A673 (cell line): ENCODE measurements at regions not wholly inside any gene's neighbourhood (a gene's known extent, or its start where the extent isn't known, plus 50 kb on each side); places are given as distances from the start of the nearest gene placed in this dataset.

Experiments used
- BruUV-seq: library from RNA; stranded (reverse); fragments of 400-500 nt; replicated peaks from 2 replicates; lab custom pipeline; 2021; lab: Mats Ljungman, UMichigan
- CTCF ChIA-PET: fragments of 300-600 bp; sonication (Branson Sonifier 250); formaldehyde crosslinking; loops from one replicate; lab custom pipeline; 2022; ENCODE audit warnings: antibody characterized with exemption; lab: Charles Lee
- POLR2A ChIA-PET: fragments of 300-600 bp; sonication (Branson Sonifier 250); formaldehyde crosslinking; loops from one replicate; lab custom pipeline; 2022; ENCODE audit warnings: antibody characterized with exemption; ENCODE audit not compliant: low non-redundant PET; lab: Charles Lee
- DNase-seq: peaks from one replicate; pipeline ENCODE4 v3.0.0-alpha.2; 2015; ENCODE audit warnings: low spot score
- H3K27ac ChIP-seq: fragments of 200-600 bp; sonication (generic); 2 replicates; pipeline ENCODE4 v1.5.1; 2016; ENCODE audit warnings: mixed run types, low read depth, mild to moderate bottlenecking, mixed read lengths, antibody characterized with exemption, low read length; ENCODE audit not compliant: poor library complexity, severe bottlenecking
- H3K27me3 ChIP-seq: fragments of 200-600 bp; sonication (generic); replicated peaks from 2 replicates; pipeline ENCODE4 v1.6.1; 2017; ENCODE audit warnings: mixed run types, low read depth, mild to moderate bottlenecking, mixed read lengths, antibody characterized with exemption, low read length; ENCODE audit not compliant: insufficient read depth, poor library complexity
- H3K36me3 ChIP-seq: fragments of 200-600 bp; sonication (generic); 2 replicates; pipeline ENCODE4 v1.6.1; 2016; ENCODE audit warnings: mixed run types, mild to moderate bottlenecking, mixed read lengths, antibody characterized with exemption, low read length; ENCODE audit not compliant: insufficient read depth, poor library complexity, severe bottlenecking
- H3K4me1 ChIP-seq: fragments of 200-600 bp; sonication (generic); 2 replicates; pipeline ENCODE4 v1.6.1; 2017; ENCODE audit warnings: mixed run types, mild to moderate bottlenecking, mixed read lengths, antibody characterized with exemption, low read length; ENCODE audit not compliant: insufficient read depth, poor library complexity, severe bottlenecking
- H3K4me3 ChIP-seq: fragments of 200-600 bp; sonication (generic); 2 replicates; pipeline ENCODE4 v1.5.1; 2016; ENCODE audit warnings: low read depth, mixed run types, mild to moderate bottlenecking, mixed read lengths, low read length; ENCODE audit not compliant: poor library complexity, severe bottlenecking
- H3K9me3 ChIP-seq: fragments of 200-600 bp; sonication (generic); 2 replicates; pipeline ENCODE4 v1.6.1; 2016; ENCODE audit warnings: mixed run types, low read depth, mild to moderate bottlenecking, mixed read lengths, antibody characterized with exemption, low read length; ENCODE audit not compliant: poor library complexity, severe bottlenecking
- CTCF ChIP-seq: fragments of 300-800, 200-600 bp; sonication (generic); conservative IDR thresholded peaks from 2 replicates; pipeline ENCODE4 v1.5.1; 2017; ENCODE audit warnings: low read depth, mild to moderate bottlenecking, antibody characterized with exemption, low read length, moderate library complexity, mixed read lengths
- EZH2 ChIP-seq: fragments of 200-600 bp; sonication (generic); IDR thresholded peaks from 2 replicates; pipeline ENCODE4 v1.6.1; 2017; ENCODE audit warnings: borderline replicate concordance, low read depth, mild to moderate bottlenecking, mixed read lengths, antibody characterized with exemption, low read length; ENCODE audit not compliant: poor library complexity, severe bottlenecking
- intact Hi-C: fragments of 100-400 bp; cut with micrococcal nuclease; formaldehyde crosslinking; loops from one replicate; pipeline ENCODE4 v1.10.0; 2022; ENCODE audit not compliant: unreplicated experiment

GRCh38 chr13:24099490-24099889 lies 61.0 kb upstream of the SPATA13 start:
- TF ChIP-seq CTCF (no peak), EZH2 (no peak)
- no peaks in the 10 kb centered on the region for H3K27me3 ChIP-seq
- no peak for DNase-seq
- no peak overlapping the region for H3K27ac ChIP-seq
- peaks cover 10% of the 10 kb centered on the region for H3K4me1 ChIP-seq
- ChIA-PET CTCF (no interaction called here), POLR2A (no interaction called here)
- no peaks in the 10 kb centered on the region for H3K9me3 ChIP-seq
- BruUV-seq, result no TSS peak
- intact Hi-C loops, result no loop called here
- H3K4me3 ChIP-seq, result no peak overlapping the region
- no peaks in the 10 kb centered on the region for H3K36me3 ChIP-seq

- no TSS peak for BruUV-seq
- intact Hi-C loops, result no loop called here
- no peak for DNase-seq
- ChIA-PET CTCF (no interaction called here), POLR2A (no interaction called here)
- H3K36me3 ChIP-seq, result no peaks in the 10 kb centered on the region
- H3K9me3 ChIP-seq, result no peaks in the 10 kb centered on the region
- TF ChIP-seq EZH2 (no peak), CTCF (no peak)
- no peak overlapping the region for H3K4me3 ChIP-seq
- H3K27me3 ChIP-seq, result no peaks in the 10 kb centered on the region
- H3K27ac ChIP-seq, result no peak overlapping the region
- H3K4me1 ChIP-seq, result peaks cover 10% of the 10 kb centered on the region
Measured at GRCh38 chr13:24100188-24100587, 60.3 kb upstream of the SPATA13 start.

- ChIA-PET POLR2A (no interaction called here), CTCF (interaction anchor here (0.7 kb wide), 1 partner anchor 59 kb away, joined by 4 read pairs; no protein-coding TSS in a partner anchor)
- no peak for DNase-seq
- TF ChIP-seq CTCF, result no peak
- TF ChIP-seq EZH2, result no peak
- H3K27ac ChIP-seq, result no peak overlapping the region
- BruUV-seq, result no TSS peak
- intact Hi-C loops, result no loop called here
- no peaks in the 10 kb centered on the region for H3K36me3 ChIP-seq
- H3K27me3 ChIP-seq, result no peaks in the 10 kb centered on the region
- no peaks in the 10 kb centered on the region for H3K9me3 ChIP-seq
- no peak overlapping the region for H3K4me3 ChIP-seq
- no peaks in the 10 kb centered on the region for H3K4me1 ChIP-seq
Measured at GRCh38 chr13:24103782-24104372, 56.6 kb upstream of the SPATA13 start.
